ENCODE measurements at regions not wholly inside any gene's neighbourhood (a gene's known extent, or its start where the extent isn't known, plus 50 kb on each side); places are given as distances from the start of the nearest gene placed in this dataset.
"Not testable (repeated sequence)": the region's sequence is repeated elsewhere in the genome, so short reads cannot be mapped to it uniquely, and the experiment has no call there.

DNA sequence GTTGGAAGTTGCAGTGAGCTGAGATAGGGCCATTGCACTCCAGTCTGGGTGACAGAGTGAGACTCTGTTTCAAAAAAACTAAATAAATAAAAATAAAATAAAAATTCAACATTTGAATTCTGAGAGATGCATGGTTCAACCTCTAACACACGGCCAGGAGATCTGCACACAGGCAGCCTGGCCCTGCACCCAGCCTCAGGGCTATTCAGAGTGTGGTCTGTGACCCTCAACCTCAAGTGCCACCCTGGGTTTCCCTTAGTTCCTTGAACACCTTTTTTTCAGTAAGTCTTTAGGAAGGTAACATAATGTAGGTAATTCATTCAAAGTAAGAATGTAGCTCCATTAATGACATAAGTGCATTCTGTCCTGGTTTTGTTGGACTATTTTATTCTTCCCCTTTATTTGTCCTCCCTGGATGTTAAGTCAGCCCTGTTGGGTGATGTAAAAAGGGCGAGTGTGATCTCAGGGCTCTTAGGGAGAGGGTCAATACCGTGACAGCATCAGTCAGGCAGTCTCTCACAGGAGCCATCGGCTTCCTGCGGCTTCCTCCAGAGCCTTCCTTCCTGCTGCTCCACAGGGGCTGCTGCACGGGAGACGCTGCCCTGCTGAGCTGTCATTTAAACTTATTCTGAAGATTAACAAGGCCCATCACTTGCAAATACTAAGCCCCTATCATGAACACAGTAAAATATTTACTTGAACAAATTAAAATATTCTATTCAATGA lies 139.8 kb downstream of the SPATA31A6 start:
- POLR2A ChIA-PET; CTCF ChIA-PET (ENCODE audit: unreplicated experiment); BruUV-seq (replicated peaks); H3K9me3 ChIP-seq (ENCODE audit: low read length); H3K4me3 ChIP-seq (ENCODE audit: low read depth, low read length, poor library complexity, severe bottlenecking); H3K9me2 ChIP-seq (ENCODE audit: insufficient read depth, low read length); H3K27ac ChIP-seq (ENCODE audit: low read depth, low read length, poor library complexity, severe bottlenecking); DNase-seq (ENCODE audit: low spot score); H3K36me3 ChIP-seq (ENCODE audit: insufficient read depth, low read length); H3K4me1 ChIP-seq (ENCODE audit: insufficient read depth, low read length, poor library complexity, severe bottlenecking); intact Hi-C loops (cut with micrococcal nuclease; ENCODE audit: unreplicated experiment); H3K4me2 ChIP-seq (ENCODE audit: low read length); H4K20me1 ChIP-seq (ENCODE audit: insufficient read depth, low read length); H3K79me2 ChIP-seq (ENCODE audit: insufficient read depth, low read depth, low read length); H2AFZ ChIP-seq (ENCODE audit: low read length): not testable (repeated sequence)

DNA sequence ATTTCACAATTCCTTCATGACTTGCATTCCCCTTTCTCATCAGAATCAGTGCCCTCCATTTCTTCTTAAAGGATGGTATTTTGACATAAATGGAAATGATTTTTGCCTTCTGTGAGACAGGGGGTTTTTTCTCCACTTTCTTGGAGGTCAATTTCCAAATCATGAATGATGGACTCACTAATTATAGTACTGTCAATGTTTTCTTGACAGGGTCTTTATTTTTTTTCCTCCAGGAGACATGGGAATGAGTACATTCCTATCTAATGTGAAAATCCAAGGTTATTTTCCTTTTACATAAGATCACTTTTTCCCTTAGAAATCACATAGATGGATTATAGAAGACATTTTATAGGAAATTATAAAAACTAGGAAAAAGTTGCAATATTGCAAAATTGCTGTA lies 141.7 kb downstream of the SPATA31A6 start:
- DNase-seq (ENCODE audit: low spot score); H3K4me2 ChIP-seq (ENCODE audit: low read length); POLR2A ChIA-PET; H3K4me1 ChIP-seq (ENCODE audit: insufficient read depth, low read length, poor library complexity, severe bottlenecking); H3K79me2 ChIP-seq (ENCODE audit: insufficient read depth, low read depth, low read length); H3K9me3 ChIP-seq (ENCODE audit: low read length); H2AFZ ChIP-seq (ENCODE audit: low read length); H3K36me3 ChIP-seq (ENCODE audit: insufficient read depth, low read length); H3K9me2 ChIP-seq (ENCODE audit: insufficient read depth, low read length); intact Hi-C loops (cut with micrococcal nuclease; ENCODE audit: unreplicated experiment); BruUV-seq (replicated peaks); H4K20me1 ChIP-seq (ENCODE audit: insufficient read depth, low read length); H3K4me3 ChIP-seq (ENCODE audit: low read depth, low read length, poor library complexity, severe bottlenecking); CTCF ChIA-PET (ENCODE audit: unreplicated experiment); H3K27ac ChIP-seq (ENCODE audit: low read depth, low read length, poor library complexity, severe bottlenecking): not testable (repeated sequence)

DNA sequence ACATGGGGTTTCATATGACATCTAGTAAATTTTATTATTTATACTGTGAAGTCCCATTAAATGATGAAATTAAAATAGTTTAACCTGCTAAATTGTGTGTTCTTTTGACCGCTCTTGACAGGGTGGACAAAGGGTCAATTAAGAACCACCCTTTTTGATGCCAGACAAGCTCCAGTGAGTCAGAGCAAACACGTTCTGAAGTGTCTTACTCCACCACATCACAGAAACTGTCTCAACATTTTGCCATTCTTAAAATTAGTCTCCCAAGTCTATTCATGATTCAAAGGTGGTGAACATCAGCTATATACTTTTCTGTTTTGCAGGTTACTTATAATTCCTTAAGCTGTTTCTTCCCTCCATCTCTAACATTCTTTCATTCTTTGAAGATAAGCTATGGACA lies 142.1 kb downstream of the SPATA31A6 start:
- BruUV-seq (replicated peaks); H3K9me2 ChIP-seq (ENCODE audit: insufficient read depth, low read length); H3K36me3 ChIP-seq (ENCODE audit: insufficient read depth, low read length); H3K79me2 ChIP-seq (ENCODE audit: insufficient read depth, low read depth, low read length); CTCF ChIA-PET (ENCODE audit: unreplicated experiment); DNase-seq (ENCODE audit: low spot score); intact Hi-C loops (cut with micrococcal nuclease; ENCODE audit: unreplicated experiment); H3K27ac ChIP-seq (ENCODE audit: low read depth, low read length, poor library complexity, severe bottlenecking); H3K9me3 ChIP-seq (ENCODE audit: low read length); POLR2A ChIA-PET; H3K4me2 ChIP-seq (ENCODE audit: low read length); H2AFZ ChIP-seq (ENCODE audit: low read length); H4K20me1 ChIP-seq (ENCODE audit: insufficient read depth, low read length); H3K4me1 ChIP-seq (ENCODE audit: insufficient read depth, low read length, poor library complexity, severe bottlenecking); H3K4me3 ChIP-seq (ENCODE audit: low read depth, low read length, poor library complexity, severe bottlenecking): not testable (repeated sequence)

GRCh38 chr9:42326482-42326881 lies 143.0 kb downstream of the SPATA31A6 start:
- POLR2A ChIA-PET; CTCF ChIA-PET (ENCODE audit: unreplicated experiment): not testable (repeated sequence)

DNA sequence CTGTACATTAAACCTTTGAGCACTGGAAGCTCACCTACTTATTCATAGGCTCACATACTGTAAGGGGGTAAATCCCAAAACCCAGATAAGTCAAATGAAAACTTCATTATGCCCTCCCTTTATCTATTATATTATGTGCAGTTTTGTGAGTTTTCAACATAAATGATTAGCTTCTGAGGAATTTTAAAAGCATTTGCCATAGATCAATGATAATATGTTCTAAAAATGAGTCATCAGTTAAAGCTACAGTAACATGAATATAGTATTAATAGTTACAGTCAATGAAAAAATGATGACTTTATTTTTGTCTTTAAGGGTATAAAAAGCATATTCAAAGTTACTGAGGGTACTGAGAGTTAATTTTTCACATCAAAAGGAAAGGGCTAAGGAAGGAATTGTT lies 151.9 kb downstream of the SPATA31A6 start:
- H3K4me3 ChIP-seq (ENCODE audit: low read depth, low read length, poor library complexity, severe bottlenecking); H4K20me1 ChIP-seq (ENCODE audit: insufficient read depth, low read length); H3K9me2 ChIP-seq (ENCODE audit: insufficient read depth, low read length); H3K27ac ChIP-seq (ENCODE audit: low read depth, low read length, poor library complexity, severe bottlenecking); DNase-seq (ENCODE audit: low spot score); CTCF ChIA-PET (ENCODE audit: unreplicated experiment); intact Hi-C loops (cut with micrococcal nuclease; ENCODE audit: unreplicated experiment); H3K4me1 ChIP-seq (ENCODE audit: insufficient read depth, low read length, poor library complexity, severe bottlenecking); H2AFZ ChIP-seq (ENCODE audit: low read length); BruUV-seq (replicated peaks); POLR2A ChIA-PET; H3K9me3 ChIP-seq (ENCODE audit: low read length); H3K79me2 ChIP-seq (ENCODE audit: insufficient read depth, low read depth, low read length); H3K36me3 ChIP-seq (ENCODE audit: insufficient read depth, low read length); H3K4me2 ChIP-seq (ENCODE audit: low read length): not testable (repeated sequence)

More at GRCh38 chr9:42326482-42326881, 143.0 kb downstream of the SPATA31A6 start:
- H3K4me2 ChIP-seq (ENCODE audit: low read length); DNase-seq (ENCODE audit: low spot score); H4K20me1 ChIP-seq (ENCODE audit: insufficient read depth, low read length); H3K79me2 ChIP-seq (ENCODE audit: insufficient read depth, low read depth, low read length); H3K27ac ChIP-seq (ENCODE audit: low read depth, low read length, poor library complexity, severe bottlenecking); H2AFZ ChIP-seq (ENCODE audit: low read length); H3K9me3 ChIP-seq (ENCODE audit: low read length); H3K4me3 ChIP-seq (ENCODE audit: low read depth, low read length, poor library complexity, severe bottlenecking); BruUV-seq (replicated peaks); H3K36me3 ChIP-seq (ENCODE audit: insufficient read depth, low read length); intact Hi-C loops (cut with micrococcal nuclease; ENCODE audit: unreplicated experiment); H3K9me2 ChIP-seq (ENCODE audit: insufficient read depth, low read length); H3K4me1 ChIP-seq (ENCODE audit: insufficient read depth, low read length, poor library complexity, severe bottlenecking): not testable (repeated sequence)

GRCh38 chr9:42335984-42336657 lies 152.7 kb downstream of the SPATA31A6 start:
- H3K4me3 ChIP-seq (ENCODE audit: low read depth, low read length, poor library complexity, severe bottlenecking); H4K20me1 ChIP-seq (ENCODE audit: insufficient read depth, low read length); CTCF ChIA-PET (ENCODE audit: unreplicated experiment); intact Hi-C loops (cut with micrococcal nuclease; ENCODE audit: unreplicated experiment); POLR2A ChIA-PET; H3K79me2 ChIP-seq (ENCODE audit: insufficient read depth, low read depth, low read length); H3K4me2 ChIP-seq (ENCODE audit: low read length); H2AFZ ChIP-seq (ENCODE audit: low read length); H3K9me2 ChIP-seq (ENCODE audit: insufficient read depth, low read length); DNase-seq (ENCODE audit: low spot score); H3K4me1 ChIP-seq (ENCODE audit: insufficient read depth, low read length, poor library complexity, severe bottlenecking); BruUV-seq (replicated peaks); H3K9me3 ChIP-seq (ENCODE audit: low read length); H3K27ac ChIP-seq (ENCODE audit: low read depth, low read length, poor library complexity, severe bottlenecking); H3K36me3 ChIP-seq (ENCODE audit: insufficient read depth, low read length): not testable (repeated sequence)

Data from OCI-LY7 (cell line).